ENCODE measurements at regions not wholly inside any gene's neighbourhood (a gene's known extent, or its start where the extent isn't known, plus 50 kb on each side); places are given as distances from the start of the nearest gene placed in this dataset.

GRCh38 chr21:27562303-27562702 is 595.4 kb upstream of the ADAMTS5 start:
- Histone ChIP-seq H3K4me2 (ENCODE audit: insufficient read depth, low read length) (no peak overlapping the region), H3K9me3 (ENCODE audit: insufficient read depth, low read length, severe bottlenecking) (no peaks in the 10 kb centered on the region), H2AFZ (ENCODE audit: low read depth, low read length) (no peak overlapping the region), H4K20me1 (ENCODE audit: insufficient read depth, low read length) (no peaks in the 10 kb centered on the region), H3K27me3 (ENCODE audit: insufficient read depth, low read length, poor library complexity) (no peaks in the 10 kb centered on the region), H3K79me2 (ENCODE audit: insufficient read depth, low read length) (no peaks in the 10 kb centered on the region), H3K27ac (ENCODE audit: low read length) (no peak overlapping the region), H3K36me3 (ENCODE audit: insufficient read depth, low read length) (no peaks in the 10 kb centered on the region), H3K4me1 (ENCODE audit: insufficient read depth, low read length) (no peaks in the 10 kb centered on the region), H3K4me3 (ENCODE audit: low read depth in 1 of 2, low read length in 2 of 2) (no peak overlapping the region), H3K9ac (ENCODE audit: low read depth, low read length) (no peak overlapping the region)
- ATAC-seq (ENCODE audit: insufficient read depth, low read depth): no peak
- TF ChIP-seq EZH2 (IDR thresholded peaks at IDR 0.05; ENCODE audit: borderline replicate concordance, low read depth, low read length, severe bottlenecking) (no peak), CTCF (IDR thresholded peaks at IDR 0.05; ENCODE audit: borderline replicate concordance, extremely low read depth, low read length, poor library complexity, severe bottlenecking) (no peak)
- no peak for DNase-seq

GRCh38 chr21:27561116-27561515 is 594.2 kb upstream of the ADAMTS5 start:
- ATAC-seq (ENCODE audit: insufficient read depth, low read depth) (no peak), DNase-seq (no peak)
- Histone ChIP-seq H2AFZ (ENCODE audit: low read depth, low read length) (no peak overlapping the region), H3K9ac (ENCODE audit: low read depth, low read length) (no peak overlapping the region), H3K27ac (ENCODE audit: low read length) (no peak overlapping the region), H3K9me3 (ENCODE audit: insufficient read depth, low read length, severe bottlenecking) (no peaks in the 10 kb centered on the region), H4K20me1 (ENCODE audit: insufficient read depth, low read length) (no peaks in the 10 kb centered on the region), H3K4me3 (ENCODE audit: low read depth in 1 of 2, low read length in 2 of 2) (no peak overlapping the region), H3K27me3 (ENCODE audit: insufficient read depth, low read length, poor library complexity) (no peaks in the 10 kb centered on the region), H3K4me2 (ENCODE audit: insufficient read depth, low read length) (no peak overlapping the region), H3K36me3 (ENCODE audit: insufficient read depth, low read length) (no peaks in the 10 kb centered on the region), H3K79me2 (ENCODE audit: insufficient read depth, low read length) (no peaks in the 10 kb centered on the region), H3K4me1 (ENCODE audit: insufficient read depth, low read length) (no peaks in the 10 kb centered on the region)
- TF ChIP-seq EZH2 (IDR thresholded peaks at IDR 0.05; ENCODE audit: borderline replicate concordance, low read depth, low read length, severe bottlenecking) (no peak), CTCF (IDR thresholded peaks at IDR 0.05; ENCODE audit: borderline replicate concordance, extremely low read depth, low read length, poor library complexity, severe bottlenecking) (no peak)

GRCh38 chr21:27557356-27557755 is 590.5 kb upstream of the ADAMTS5 start:
- no peaks in the 10 kb centered on the region for H4K20me1 ChIP-seq (ENCODE audit: insufficient read depth, low read length)
- H3K36me3 ChIP-seq (ENCODE audit: insufficient read depth, low read length): no peaks in the 10 kb centered on the region
- H2AFZ ChIP-seq (ENCODE audit: low read depth, low read length): no peak overlapping the region
- no peaks in the 10 kb centered on the region for H3K27me3 ChIP-seq (ENCODE audit: insufficient read depth, low read length, poor library complexity)
- H3K9ac ChIP-seq (ENCODE audit: low read depth, low read length): no peak overlapping the region
- H3K27ac ChIP-seq (ENCODE audit: low read length): no peak overlapping the region
- no peaks in the 10 kb centered on the region for H3K79me2 ChIP-seq (ENCODE audit: insufficient read depth, low read length)
- no peaks in the 10 kb centered on the region for H3K4me1 ChIP-seq (ENCODE audit: insufficient read depth, low read length)
- TF ChIP-seq CTCF (IDR thresholded peaks at IDR 0.05; ENCODE audit: borderline replicate concordance, extremely low read depth, low read length, poor library complexity, severe bottlenecking) (no peak), EZH2 (IDR thresholded peaks at IDR 0.05; ENCODE audit: borderline replicate concordance, low read depth, low read length, severe bottlenecking) (no peak)
- ATAC-seq (ENCODE audit: insufficient read depth, low read depth): no peak
- no peak for DNase-seq
- H3K9me3 ChIP-seq (ENCODE audit: insufficient read depth, low read length, severe bottlenecking): no peaks in the 10 kb centered on the region
- H3K4me3 ChIP-seq (ENCODE audit: low read depth in 1 of 2, low read length in 2 of 2): no peak overlapping the region
- no peak overlapping the region for H3K4me2 ChIP-seq (ENCODE audit: insufficient read depth, low read length)

- no peak overlapping the region for H2AFZ ChIP-seq (ENCODE audit: low read depth, low read length)
- no peak overlapping the region for H3K4me2 ChIP-seq (ENCODE audit: insufficient read depth, low read length)
- no peaks in the 10 kb centered on the region for H3K9me3 ChIP-seq (ENCODE audit: insufficient read depth, low read length, severe bottlenecking)
- H4K20me1 ChIP-seq (ENCODE audit: insufficient read depth, low read length): no peaks in the 10 kb centered on the region
- no peaks in the 10 kb centered on the region for H3K36me3 ChIP-seq (ENCODE audit: insufficient read depth, low read length)
- no peak for DNase-seq
- no peak for ATAC-seq (ENCODE audit: insufficient read depth, low read depth)
- H3K9ac ChIP-seq (ENCODE audit: low read depth, low read length): no peak overlapping the region
- no peak overlapping the region for H3K27ac ChIP-seq (ENCODE audit: low read length)
- no peaks in the 10 kb centered on the region for H3K79me2 ChIP-seq (ENCODE audit: insufficient read depth, low read length)
- H3K4me3 ChIP-seq (ENCODE audit: low read depth in 1 of 2, low read length in 2 of 2): no peak overlapping the region
- TF ChIP-seq CTCF (IDR thresholded peaks at IDR 0.05; ENCODE audit: borderline replicate concordance, extremely low read depth, low read length, poor library complexity, severe bottlenecking): no peak
- no peak for TF ChIP-seq EZH2 (IDR thresholded peaks at IDR 0.05; ENCODE audit: borderline replicate concordance, low read depth, low read length, severe bottlenecking)
- no peaks in the 10 kb centered on the region for H3K4me1 ChIP-seq (ENCODE audit: insufficient read depth, low read length)
- H3K27me3 ChIP-seq (ENCODE audit: insufficient read depth, low read length, poor library complexity): no peaks in the 10 kb centered on the region
These were observed 589.1 kb upstream of the ADAMTS5 start for GRCh38 chr21:27555996-27556395.
